NCI-H2081 (cell line): ENCODE measurements at regions not wholly inside any gene's neighbourhood (a gene's known extent, or its start where the extent isn't known, plus 50 kb on each side); places are given as distances from the start of the nearest gene placed in this dataset.
"Not testable (repeated sequence)": the region's sequence is repeated elsewhere in the genome, so short reads cannot be mapped to it uniquely, and the experiment has no call there.

Experiments used
- DNase-seq, 2 experiments: peaks; one replicate each; lab custom pipeline; 2025; lab: John Stamatoyannopoulos, UW

DNA sequence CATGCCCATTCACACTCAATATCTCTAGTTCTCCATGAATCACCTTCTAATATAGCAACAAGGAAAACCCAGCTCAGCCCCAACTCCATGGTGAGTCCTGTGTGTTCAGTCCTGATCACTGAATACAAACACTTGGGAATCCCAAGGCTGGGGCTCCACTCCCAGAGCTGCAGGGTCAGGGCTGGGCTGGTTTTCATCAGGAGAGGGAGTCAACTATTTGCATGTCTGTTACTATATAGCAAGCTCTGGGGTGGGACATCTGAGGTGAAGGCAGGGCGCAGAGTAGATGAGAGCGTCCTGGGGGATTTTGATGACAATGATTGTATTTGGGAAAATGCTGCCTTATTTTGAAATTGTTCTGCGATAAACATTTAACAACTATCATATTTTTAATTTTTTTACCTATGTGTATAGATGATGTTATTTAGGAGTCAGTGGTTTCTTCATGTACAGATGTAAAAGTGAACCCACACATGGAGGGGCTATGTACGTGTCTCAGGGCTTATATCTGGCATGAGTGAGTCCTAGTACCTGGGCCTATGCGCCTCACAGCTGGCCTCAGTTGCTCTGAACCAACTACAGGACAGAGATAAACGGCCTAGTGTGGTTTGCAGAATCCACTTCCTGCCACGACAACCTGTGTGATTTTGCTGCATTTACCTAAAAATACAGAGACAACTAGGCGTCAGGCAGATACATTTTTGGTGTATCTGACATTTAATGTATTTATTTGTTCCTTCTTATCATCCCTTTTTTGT is 603.7 kb downstream of the TMEM121 start:
- DNase-seq: not testable (repeated sequence)

GRCh38 chr14:106133126-106133525 is 606.7 kb downstream of the TMEM121 start:
- DNase-seq: not testable (repeated sequence)

- no peak for DNase-seq
Measured at GRCh38 chr14:106134886-106135285, 608.5 kb downstream of the TMEM121 start.

DNA sequence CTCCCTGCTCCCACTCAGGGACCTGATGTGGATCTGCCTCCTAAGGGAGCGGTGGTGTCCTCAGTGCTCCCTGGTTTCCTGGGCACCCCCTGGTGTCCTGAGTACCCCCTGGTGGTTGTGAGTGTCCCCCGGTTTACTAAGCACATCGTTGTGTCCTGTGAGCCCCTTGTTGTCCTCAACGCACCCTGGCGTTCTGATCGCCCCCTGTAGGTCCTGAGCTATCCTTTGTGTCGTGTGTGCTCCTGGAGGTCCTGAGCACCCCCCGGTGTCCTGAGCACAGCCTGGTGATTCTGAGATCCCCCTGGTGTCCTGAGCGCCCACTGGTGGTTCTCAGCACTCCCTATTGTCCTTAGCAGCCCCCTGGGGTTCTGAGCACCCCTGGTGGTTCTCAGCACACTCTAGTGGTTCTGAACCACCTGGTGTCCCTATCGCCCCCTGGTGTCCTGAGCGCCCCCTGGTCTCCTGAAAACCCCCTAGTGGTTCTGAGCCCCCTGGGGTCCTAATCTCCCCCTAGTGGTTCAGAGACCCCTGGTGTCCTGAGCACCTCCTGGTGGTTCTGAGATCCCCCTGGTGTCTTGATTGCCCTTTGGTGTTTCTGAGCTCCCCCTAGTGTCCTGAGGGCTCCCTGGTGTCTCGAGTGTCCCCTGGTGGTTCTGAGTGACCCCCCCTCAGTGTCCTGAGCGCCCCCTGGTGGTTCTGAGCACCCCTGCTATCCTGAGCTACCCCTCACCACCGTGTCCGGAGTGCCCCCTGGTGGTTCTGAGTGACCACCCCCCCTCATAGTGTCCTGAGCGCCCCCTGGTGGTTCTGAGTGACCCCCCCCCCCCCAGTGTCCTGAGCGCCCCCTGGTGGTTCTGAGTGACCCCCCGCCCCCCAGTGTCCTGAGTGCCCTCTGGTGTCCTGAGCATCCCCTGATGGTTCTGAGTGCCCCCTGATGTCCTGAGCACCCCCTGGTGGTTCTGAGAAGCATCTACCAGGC is 615.1 kb downstream of the TMEM121 start:
- no peak for DNase-seq

- not testable (repeated sequence) for DNase-seq
Measured at GRCh38 chr14:106145731-106146130, 619.3 kb downstream of the TMEM121 start.

GRCh38 chr14:106153362-106153955 is 627.1 kb downstream of the TMEM121 start:
- DNase-seq: peak in 1 of 2 experiments; percentile 64

DNA sequence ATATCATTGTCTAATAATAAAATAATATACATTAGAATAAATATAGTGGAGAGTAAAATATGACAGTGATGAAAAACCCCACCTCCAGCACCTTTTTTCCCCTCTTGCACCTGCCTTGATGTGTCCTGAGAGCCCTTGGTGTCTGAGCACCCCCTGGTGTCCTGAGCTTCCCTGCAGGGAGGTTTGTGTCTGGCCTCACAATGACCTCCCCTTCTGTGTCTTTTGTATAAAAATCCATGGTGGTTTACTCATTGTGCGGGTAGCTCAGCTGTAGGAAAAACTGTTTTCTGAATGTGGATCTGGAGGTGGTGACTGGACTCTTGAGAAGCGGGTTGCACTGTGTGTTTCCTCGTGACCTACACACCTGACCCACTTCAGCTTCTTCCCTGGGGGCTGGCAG is 636.9 kb downstream of the TMEM121 start:
- no peak for DNase-seq

- DNase-seq: not testable (repeated sequence)
Measured at GRCh38 chr14:106163812-106164211, 637.4 kb downstream of the TMEM121 start.

DNA sequence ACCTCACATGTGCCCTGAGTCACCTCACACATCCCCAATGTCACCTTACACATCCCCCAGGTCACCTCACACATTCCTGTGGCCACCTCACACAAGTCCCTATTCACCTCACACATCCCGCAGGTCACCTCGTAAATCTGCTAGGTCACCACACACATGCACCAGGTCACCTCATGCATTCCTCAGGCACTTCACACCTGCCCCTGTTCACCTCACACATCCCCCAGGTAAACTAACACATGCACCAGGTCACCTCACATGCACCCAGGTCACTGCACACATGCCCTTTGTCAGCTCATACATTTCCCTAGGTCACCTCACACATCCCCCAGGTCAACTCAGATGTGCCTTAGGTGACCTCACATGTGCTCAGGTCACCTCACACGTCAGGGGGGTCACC is 639.8 kb downstream of the TMEM121 start:
- no peak for DNase-seq

DNA sequence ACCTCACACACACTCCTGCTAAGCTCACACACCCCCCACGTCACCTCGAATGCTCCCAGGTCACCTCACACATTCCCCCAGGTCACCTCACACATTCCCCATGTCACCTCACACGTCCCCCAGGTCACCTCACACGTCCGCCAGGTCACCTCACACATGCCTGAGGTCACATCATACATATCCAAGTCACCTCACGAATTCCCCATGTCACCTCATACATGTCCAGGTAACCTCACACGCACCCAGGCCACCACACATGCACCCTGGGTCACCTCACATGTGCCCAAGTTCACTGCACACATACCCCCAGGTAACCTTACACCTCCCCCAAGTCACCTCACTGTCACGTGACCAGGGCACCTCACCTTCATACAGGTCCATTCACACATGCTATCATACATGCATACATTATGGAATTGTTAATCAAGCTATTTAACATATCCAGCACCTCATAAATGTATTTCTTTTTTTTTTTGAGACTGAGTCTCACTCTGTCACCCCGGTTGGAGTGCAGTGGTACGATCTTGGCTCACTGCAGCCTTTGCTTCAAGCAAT is 640.3 kb downstream of the TMEM121 start:
- no peak for DNase-seq

DNA sequence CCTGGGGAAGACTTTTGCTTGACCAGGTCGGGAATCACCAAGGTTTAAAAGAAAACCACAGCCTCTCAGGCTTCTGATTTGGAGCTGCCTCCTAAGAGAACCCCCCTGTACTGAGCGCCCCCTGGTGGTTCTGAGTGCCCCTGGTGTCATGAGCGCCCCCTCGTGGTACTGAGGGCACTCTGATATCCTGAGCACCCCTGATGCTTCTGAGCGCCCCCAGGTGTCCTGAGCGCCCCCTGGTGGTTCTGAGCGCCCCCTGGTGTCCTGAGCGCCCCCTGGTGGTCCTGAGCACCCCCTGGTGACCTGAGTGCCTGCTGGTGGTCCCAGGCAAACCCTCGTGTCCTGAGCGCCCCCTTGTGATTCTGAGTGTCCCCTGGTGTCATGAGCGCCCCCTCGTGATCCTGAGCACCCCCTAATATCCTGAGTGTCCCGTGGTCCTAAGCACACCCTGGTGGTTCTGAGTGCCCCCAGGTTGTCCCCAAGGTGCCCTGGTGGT is 643.8 kb downstream of the TMEM121 start:
- DNase-seq: not testable (repeated sequence)

GRCh38 chr14:106174206-106174605 is 647.8 kb downstream of the TMEM121 start:
- DNase-seq: no peak

DNA sequence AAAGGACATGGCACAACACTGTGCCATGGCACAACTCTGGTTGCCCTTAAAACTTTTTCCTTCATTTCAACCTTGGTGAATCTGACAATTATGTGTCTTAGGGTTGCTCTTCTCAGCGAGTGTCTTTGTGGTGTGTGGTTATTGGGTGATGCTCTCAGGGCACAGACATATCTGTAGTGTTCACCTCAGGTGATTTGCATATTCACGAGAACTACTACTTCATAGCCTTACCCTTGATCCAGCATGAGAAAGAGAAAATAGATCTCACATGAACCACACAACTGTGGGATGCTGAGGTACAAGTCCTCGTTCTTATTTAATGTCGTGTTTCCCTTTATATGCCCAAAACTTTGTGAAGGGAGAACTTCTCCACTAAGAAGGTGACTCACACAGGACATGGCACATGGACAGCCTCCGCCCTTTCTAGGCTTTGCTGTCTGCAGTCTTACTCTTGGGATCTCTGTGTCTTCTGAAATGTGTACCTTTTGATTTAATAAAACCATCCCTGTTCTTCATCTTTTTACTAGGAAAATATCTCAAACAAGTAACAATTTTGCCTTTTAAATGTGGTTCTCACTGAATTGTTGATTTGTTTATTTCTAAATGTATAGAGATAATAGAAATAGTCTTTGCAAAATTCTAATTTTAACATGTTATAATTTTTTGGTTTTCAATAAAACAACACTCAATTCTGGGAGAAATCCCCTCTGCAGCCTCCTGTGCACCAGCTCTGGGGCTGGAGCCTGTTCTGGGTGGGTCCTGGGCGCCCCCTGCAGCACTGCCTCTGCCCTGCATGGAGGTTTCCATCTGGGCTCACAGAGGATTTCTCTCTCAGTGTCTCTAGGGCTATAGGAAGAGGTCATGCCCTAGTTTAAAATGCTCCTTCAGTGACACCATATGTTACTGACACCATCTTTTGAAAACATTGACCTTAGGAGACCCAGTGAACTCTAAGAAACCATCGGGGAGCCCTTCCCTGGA is 651.2 kb downstream of the TMEM121 start:
- DNase-seq: not testable (repeated sequence)

GRCh38 chr14:106179761-106180160 is 653.4 kb downstream of the TMEM121 start:
- no peak for DNase-seq

GRCh38 chr14:106184771-106185170 is 658.4 kb downstream of the TMEM121 start:
- not testable (repeated sequence) for DNase-seq

GRCh38 chr14:106185174-106185836 is 658.9 kb downstream of the TMEM121 start:
- DNase-seq: not testable (repeated sequence)

- no peak for DNase-seq
Measured at GRCh38 chr14:106185837-106186233, 659.5 kb downstream of the TMEM121 start.

DNA sequence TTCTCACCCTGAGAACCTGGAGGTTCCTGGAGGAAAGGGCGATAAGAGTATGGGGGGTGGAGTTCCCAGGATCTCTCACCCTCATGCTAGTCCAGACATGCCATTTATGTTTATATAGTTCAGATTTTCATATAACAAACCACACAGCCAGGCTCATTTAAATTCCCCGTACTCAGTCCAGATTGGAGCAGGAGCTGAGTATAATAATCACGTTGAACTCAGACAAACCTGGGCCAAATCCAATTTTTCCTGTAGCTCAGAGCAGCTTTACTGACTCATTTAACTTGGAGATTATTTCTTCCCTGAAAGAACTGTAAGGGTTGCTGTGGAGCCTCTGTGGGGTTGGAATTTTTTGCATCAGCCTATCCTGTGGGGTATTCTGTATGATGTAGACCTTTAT is 660.8 kb downstream of the TMEM121 start:
- no peak for DNase-seq

DNA sequence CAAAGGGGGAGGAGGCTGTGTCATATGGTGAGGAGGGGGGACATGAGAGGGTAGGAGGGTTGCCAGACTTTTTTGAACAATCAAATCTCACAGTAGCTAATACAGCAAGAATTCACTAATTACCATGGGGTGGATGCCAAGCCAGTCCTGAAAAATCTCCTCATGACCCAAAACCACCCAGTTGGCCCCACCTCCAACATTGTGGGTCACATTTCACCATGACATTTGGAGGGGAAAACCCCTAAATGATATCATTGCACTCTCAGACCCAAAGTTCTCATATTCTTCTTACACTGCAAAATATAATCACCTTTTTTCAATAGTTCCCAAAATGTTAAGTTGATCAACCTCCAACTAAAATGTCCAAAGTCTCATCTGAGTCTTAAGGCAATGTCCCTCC is 666.3 kb downstream of the TMEM121 start:
- not testable (repeated sequence) for DNase-seq

GRCh38 chr14:106196459-106196858 is 670.1 kb downstream of the TMEM121 start:
- DNase-seq: not testable (repeated sequence)
